ENCODE measurements at regions not wholly inside any gene's neighbourhood (a gene's known extent, or its start where the extent isn't known, plus 50 kb on each side); places are given as distances from the start of the nearest gene placed in this dataset.
"Not testable (repeated sequence)": the region's sequence is repeated elsewhere in the genome, so short reads cannot be mapped to it uniquely, and the experiment has no call there.

DNA sequence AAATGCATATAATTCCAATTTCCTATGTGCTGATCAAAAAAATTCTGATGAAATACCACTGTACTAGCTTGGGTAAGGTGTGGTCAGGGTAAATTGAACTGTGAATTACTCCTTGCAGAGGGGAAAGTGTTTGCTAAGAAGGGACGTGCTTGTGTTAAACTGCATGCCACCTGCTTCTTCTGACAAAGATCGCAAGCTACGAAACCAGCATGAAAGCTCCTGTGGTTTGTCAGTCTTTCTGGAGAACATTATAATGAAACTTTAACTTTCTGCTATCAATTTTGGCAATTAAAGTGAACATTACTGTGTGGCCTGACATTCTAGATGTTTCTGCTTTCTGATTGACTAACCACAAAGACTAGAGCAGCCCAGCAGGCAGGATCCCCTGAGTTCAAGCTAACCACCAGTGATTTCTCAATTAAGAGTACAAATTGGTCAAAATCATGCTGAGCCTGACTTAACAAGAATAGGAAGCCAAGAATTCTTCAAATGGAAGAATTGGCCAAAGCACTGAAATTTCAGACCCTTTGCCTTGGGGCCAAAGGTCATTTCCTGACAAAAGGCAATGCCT, 239.0 kb downstream of the SLITRK2 start:
- H3K36me3 ChIP-seq: no peaks in the 10 kb centered on the region
- 51 to 53% methylated on average over 3 of the region's 3 CpGs for WGBS, 2 donors
- H3K9me3 ChIP-seq: no peaks in the 10 kb centered on the region
- H3K27me3 ChIP-seq: no peaks in the 10 kb centered on the region
- DNase-seq: no peak
- no peak overlapping the region for H3K4me3 ChIP-seq (replicated peaks in 1 of 3)
- no peak overlapping the region for H3K27ac ChIP-seq
- TF ChIP-seq POLR2A (IDR thresholded peaks at IDR 0.05): no peak
- TF ChIP-seq, protein P1, sequence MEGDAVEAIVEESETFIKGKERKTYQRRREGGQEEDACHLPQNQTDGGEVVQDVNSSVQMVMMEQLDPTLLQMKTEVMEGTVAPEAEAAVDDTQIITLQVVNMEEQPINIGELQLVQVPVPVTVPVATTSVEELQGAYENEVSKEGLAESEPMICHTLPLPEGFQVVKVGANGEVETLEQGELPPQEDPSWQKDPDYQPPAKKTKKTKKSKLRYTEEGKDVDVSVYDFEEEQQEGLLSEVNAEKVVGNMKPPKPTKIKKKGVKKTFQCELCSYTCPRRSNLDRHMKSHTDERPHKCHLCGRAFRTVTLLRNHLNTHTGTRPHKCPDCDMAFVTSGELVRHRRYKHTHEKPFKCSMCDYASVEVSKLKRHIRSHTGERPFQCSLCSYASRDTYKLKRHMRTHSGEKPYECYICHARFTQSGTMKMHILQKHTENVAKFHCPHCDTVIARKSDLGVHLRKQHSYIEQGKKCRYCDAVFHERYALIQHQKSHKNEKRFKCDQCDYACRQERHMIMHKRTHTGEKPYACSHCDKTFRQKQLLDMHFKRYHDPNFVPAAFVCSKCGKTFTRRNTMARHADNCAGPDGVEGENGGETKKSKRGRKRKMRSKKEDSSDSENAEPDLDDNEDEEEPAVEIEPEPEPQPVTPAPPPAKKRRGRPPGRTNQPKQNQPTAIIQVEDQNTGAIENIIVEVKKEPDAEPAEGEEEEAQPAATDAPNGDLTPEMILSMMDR (IDR thresholded peaks at IDR 0.05): no peak
- intact Hi-C loops (cut with DNase I): no loop called here
- H3K4me1 ChIP-seq: no peaks in the 10 kb centered on the region

DNA sequence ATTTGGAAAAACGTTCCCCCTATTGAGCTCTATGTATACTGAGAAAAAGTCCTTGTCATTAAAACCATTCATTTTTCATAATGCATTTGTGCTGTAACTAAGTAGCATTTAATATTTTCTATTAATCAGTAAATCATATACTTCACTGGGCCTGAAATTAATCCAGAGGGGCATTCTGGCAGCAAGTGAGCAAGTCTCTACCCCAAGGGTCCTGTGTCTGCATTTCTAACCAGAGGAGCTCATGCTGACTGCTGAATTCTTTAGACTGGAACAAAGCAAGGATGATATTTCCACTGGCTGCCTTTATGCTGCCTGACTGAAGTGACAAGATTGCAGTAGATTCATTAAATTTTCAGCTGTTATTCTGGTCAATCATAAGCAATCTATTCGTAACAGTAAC, 246.5 kb downstream of the SLITRK2 start:
- TF ChIP-seq, protein P1 (IDR thresholded peaks at IDR 0.05): no peak
- 65 to 79% methylated on average over 2 of the region's 2 CpGs for WGBS, 2 donors
- intact Hi-C loops (cut with DNase I): no loop called here
- H3K4me3 ChIP-seq (replicated peaks in 1 of 3): no peak overlapping the region
- no peak overlapping the region for H3K27ac ChIP-seq
- no peaks in the 10 kb centered on the region for H3K27me3 ChIP-seq
- no peaks in the 10 kb centered on the region for H3K4me1 ChIP-seq
- H3K9me3 ChIP-seq: no peaks in the 10 kb centered on the region
- no peaks in the 10 kb centered on the region for H3K36me3 ChIP-seq
- no peak for DNase-seq

DNA sequence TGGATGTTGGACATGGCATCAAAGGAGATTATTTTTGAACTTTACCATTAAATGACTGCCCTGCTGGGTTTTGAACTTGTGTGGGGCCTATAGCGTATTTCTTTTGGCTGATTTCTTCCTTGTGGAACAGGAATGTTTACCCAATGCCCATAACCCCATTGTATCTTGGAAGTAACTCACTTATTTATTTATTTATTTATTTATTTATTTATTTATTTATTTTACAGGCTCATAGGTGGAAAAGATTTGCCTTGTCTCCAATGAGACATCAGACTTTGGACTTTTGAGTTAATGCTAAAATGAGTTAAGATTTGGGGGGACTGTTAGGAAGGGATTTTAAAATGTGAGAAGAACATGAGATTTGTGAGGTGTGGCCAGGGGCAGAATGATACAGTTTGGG, 273.1 kb downstream of the SLITRK2 start:
- H3K36me3 ChIP-seq: no peaks in the 10 kb centered on the region
- no peak for DNase-seq
- no peaks in the 10 kb centered on the region for H3K4me1 ChIP-seq
- no peak overlapping the region for H3K27ac ChIP-seq
- intact Hi-C loops (cut with DNase I): no loop called here
- no peaks in the 10 kb centered on the region for H3K9me3 ChIP-seq
- 100% methylated on average over 1 of the region's 1 CpG for WGBS, 2 donors
- H3K4me3 ChIP-seq (replicated peaks in 1 of 3): no peak overlapping the region
- TF ChIP-seq, protein P1 (IDR thresholded peaks at IDR 0.05): no peak
- TF ChIP-seq POLR2A (IDR thresholded peaks at IDR 0.05): no peak
- no peaks in the 10 kb centered on the region for H3K27me3 ChIP-seq

- no peak for DNase-seq
- Histone ChIP-seq H3K9me3 (no peaks in the 10 kb centered on the region), H3K4me3 (replicated peaks in 1 of 3) (no peak overlapping the region), H3K27ac (no peak overlapping the region), H3K4me1 (no peaks in the 10 kb centered on the region), H3K27me3 (no peaks in the 10 kb centered on the region), H3K36me3 (no peaks in the 10 kb centered on the region)
- TF ChIP-seq POLR2A (IDR thresholded peaks at IDR 0.05): no peak
- TF ChIP-seq, protein P1 (IDR thresholded peaks at IDR 0.05): no peak
- WGBS, 2 donors: 88 to 100% methylated on average over 4 of the region's 4 CpGs
- intact Hi-C loops (cut with DNase I): no loop called here
Observed at GRCh38 chrX:146109362-146109761, 291.7 kb downstream of the SLITRK2 start.

- H3K4me1 ChIP-seq; intact Hi-C loops (cut with DNase I); H3K4me3 ChIP-seq (replicated peaks in 1 of 3); DNase-seq; H3K27me3 ChIP-seq; H3K9me3 ChIP-seq; H3K36me3 ChIP-seq; H3K27ac ChIP-seq: not testable (repeated sequence)
- 60% methylated on average over 2 of the region's 5 CpGs; no CpG with 5 or more reads in 1 of the 2 donors for WGBS, 2 donors
Observed at GRCh38 chrX:146119074-146119473, 301.4 kb downstream of the SLITRK2 start.

GRCh38 chrX:146127617-146128016, 310.0 kb downstream of the SLITRK2 start:
- H3K36me3 ChIP-seq: no peaks in the 10 kb centered on the region
- H3K4me1 ChIP-seq: no peaks in the 10 kb centered on the region
- no peak overlapping the region for H3K27ac ChIP-seq
- H3K4me3 ChIP-seq (replicated peaks in 1 of 3): no peak overlapping the region
- TF ChIP-seq POLR2A (IDR thresholded peaks at IDR 0.05): no peak
- TF ChIP-seq, protein P1 (IDR thresholded peaks at IDR 0.05): no peak
- WGBS, 2 donors: 84 to 90% methylated on average over 1 of the region's 1 CpG
- intact Hi-C loops (cut with DNase I): no loop called here
- H3K27me3 ChIP-seq: no peaks in the 10 kb centered on the region
- H3K9me3 ChIP-seq: no peaks in the 10 kb centered on the region
- DNase-seq: no peak
